H1 (cell line): ENCODE measurements at regions not wholly inside any gene's neighbourhood (a gene's known extent, or its start where the extent isn't known, plus 50 kb on each side); places are given as distances from the start of the nearest gene placed in this dataset.

Experiments
- CTCF ChIA-PET: fragments of 300-600 bp; sonication (Branson Sonifier 250); formaldehyde crosslinking; loops from one replicate; lab custom pipeline; 2021; ENCODE audit not compliant: partially characterized antibody; lab: Charles Lee
- POLR2A ChIA-PET: fragments of 300-600 bp; sonication (Branson Sonifier 250); formaldehyde crosslinking; loops from one replicate; lab custom pipeline; 2021; ENCODE audit warnings: inconsistent platforms; ENCODE audit not compliant: partially characterized antibody; lab: Charles Lee
- DNase-seq, 2 experiments: peaks; one replicate each; pipeline versions ENCODE4 v3.0.0 to v3.0.0-alpha.2; 2010 to 2022; ENCODE audit warnings: low spot score in 2 of 2, low read depth in 1 of 2, mixed read lengths in 1 of 2
- FAIRE-seq: peaks from 2 replicates; lab custom pipeline; 2011; peaks lifted over from hg19 to GRCh38; lab: Jason Lieb, UNC
- H2AFZ ChIP-seq: 2 replicates; pipeline ENCODE4 v1.8.1; 2012; ENCODE audit warnings: low read length, inconsistent platforms
- H2AK5ac ChIP-seq: 2 replicates; pipeline ENCODE4 v1.6.1; 2013; ENCODE audit warnings: low read depth, low read length
- H2BK120ac ChIP-seq: replicated peaks from 2 replicates; pipeline ENCODE3; 2013; ENCODE audit warnings: low read depth, low read length, inconsistent platforms
- H2BK12ac ChIP-seq: 2 replicates; pipeline ENCODE4 v1.6.1; 2013; ENCODE audit warnings: low read depth, low read length
- H2BK15ac ChIP-seq: 2 replicates; pipeline ENCODE4 v1.6.1; 2013; ENCODE audit warnings: low read length
- H2BK20ac ChIP-seq: 2 replicates; pipeline ENCODE4 v1.6.1; 2013; ENCODE audit warnings: low read length
- H2BK5ac ChIP-seq: 2 replicates; pipeline ENCODE4 v1.6.1; 2013; ENCODE audit warnings: low read depth, low read length
- H3K14ac ChIP-seq: 2 replicates; pipeline ENCODE4 v1.6.1; 2013; ENCODE audit warnings: inconsistent platforms; ENCODE audit not compliant: insufficient read length
- H3K18ac ChIP-seq: 2 replicates; pipeline ENCODE4 v1.6.1; 2013; ENCODE audit warnings: low read length; ENCODE audit errors: extremely low read depth
- H3K23ac ChIP-seq: 2 replicates; pipeline ENCODE4 v1.6.1; 2013; ENCODE audit warnings: inconsistent platforms; ENCODE audit not compliant: insufficient read length
- H3K23me2 ChIP-seq: 2 replicates; pipeline ENCODE4 v1.6.1; 2013; ENCODE audit warnings: low read depth, low read length
- H3K27ac ChIP-seq: 2 replicates; pipeline ENCODE4 v1.6.1; 2011; ENCODE audit warnings: low read depth, low read length, inconsistent platforms
- H3K27me3 ChIP-seq, 4 experiments: replicated peaks in 1 of 4; 1 replicate in 1 of 4; 2 replicates in 3 of 4; pipeline versions ENCODE4 v1.6.1 to v1.8.1; 2011 to 2013; ENCODE audit warnings: low read length in 3 of 4, mild to moderate bottlenecking in 3 of 4, inconsistent platforms in 2 of 4, mixed read lengths in 2 of 4, moderate library complexity in 1 of 4; ENCODE audit not compliant: control insufficient read depth in 3 of 4, insufficient read depth in 3 of 4; ENCODE audit errors: extremely low read depth in 1 of 4
- H3K36me3 ChIP-seq, 4 experiments: 2 replicates each; pipeline versions ENCODE4 v1.6.1 to v1.8.1; 2011 to 2013; ENCODE audit warnings: mild to moderate bottlenecking in 4 of 4, low read length in 3 of 4, moderate library complexity in 2 of 4, control low read depth in 1 of 4, inconsistent platforms in 1 of 4; ENCODE audit not compliant: insufficient read depth in 4 of 4, control insufficient read depth in 2 of 4
- H3K4ac ChIP-seq: replicated peaks from 2 replicates; pipeline ENCODE3; 2013; ENCODE audit warnings: low read length, low read depth, mixed read lengths, inconsistent platforms; ENCODE audit not compliant: insufficient read length
- H3K4me1 ChIP-seq, 4 experiments: replicated peaks in 1 of 4; 1 replicate in 1 of 4; 2 replicates in 3 of 4; pipeline versions ENCODE4 v1.6.1 to v1.8.1; 2011 to 2013; ENCODE audit warnings: low read length in 3 of 4, inconsistent platforms in 2 of 4, mixed read lengths in 1 of 4; ENCODE audit not compliant: insufficient read depth in 4 of 4, control insufficient read depth in 3 of 4
- H3K4me2 ChIP-seq, 2 experiments: 2 replicates each; pipeline versions ENCODE4 v1.6.1 to v1.8.1; 2011 to 2013; ENCODE audit warnings: low read depth in 2 of 2, low read length in 2 of 2, control low read depth in 1 of 2, inconsistent platforms in 1 of 2, mild to moderate bottlenecking in 1 of 2; ENCODE audit not compliant: insufficient read depth in 1 of 2
- H3K4me3 ChIP-seq, 4 experiments: fragments of 200-600, 300-600 bp in 1 of 4; sonication (generic), shearing (Covaris generic), sonication (Bioruptor Twin) in 1 of 4; 2 replicates each; pipeline versions ENCODE4 v1.5.1 to v1.8.1; 2011 to 2016; ENCODE audit warnings: low read length in 4 of 4, low read depth in 3 of 4, control low read depth in 2 of 4, inconsistent platforms in 2 of 4, mild to moderate bottlenecking in 2 of 4, mixed read lengths in 1 of 4, moderate library complexity in 1 of 4; ENCODE audit not compliant: insufficient read depth in 2 of 4; ENCODE audit errors: extremely low read depth in 1 of 4
- H3K56ac ChIP-seq: replicated peaks from 2 replicates; pipeline ENCODE3; 2013; ENCODE audit warnings: low read depth, mild to moderate bottlenecking, mixed read lengths, low read length, inconsistent platforms; ENCODE audit not compliant: insufficient read length
- H3K79me1 ChIP-seq: 2 replicates; pipeline ENCODE4 v1.6.1; 2013; ENCODE audit warnings: low read depth, low read length, control low read depth
- H3K79me2 ChIP-seq, 2 experiments: 2 replicates each; pipeline versions ENCODE4 v1.6.1 to v1.8.1; 2012 to 2013; ENCODE audit warnings: low read length in 2 of 2, mild to moderate bottlenecking in 2 of 2, inconsistent platforms in 1 of 2; ENCODE audit not compliant: insufficient read depth in 2 of 2, control insufficient read depth in 1 of 2
- H3K9ac ChIP-seq, 4 experiments: replicated peaks in 1 of 4; 1 replicate in 1 of 4; 2 replicates in 3 of 4; pipeline versions ENCODE4 v1.6.1 to v1.8.1; 2011 to 2013; ENCODE audit warnings: low read depth in 3 of 4, low read length in 3 of 4, control low read depth in 2 of 4, mild to moderate bottlenecking in 2 of 4, moderate library complexity in 2 of 4, inconsistent platforms in 1 of 4; ENCODE audit errors: extremely low read depth in 1 of 4
- H3K9me3 ChIP-seq, 2 experiments: 2 replicates each; pipeline versions ENCODE4 v1.6.1 to v1.8.1; 2012 to 2013; ENCODE audit warnings: mild to moderate bottlenecking in 2 of 2, moderate library complexity in 2 of 2, control low read depth in 1 of 2, inconsistent platforms in 1 of 2, low read depth in 1 of 2, low read length in 1 of 2, mixed read lengths in 1 of 2; ENCODE audit not compliant: insufficient read depth in 2 of 2
- H4K20me1 ChIP-seq, 2 experiments: replicated peaks in 1 of 2; 2 replicates each; pipeline versions ENCODE3 to v1.8.1; 2011 to 2013; ENCODE audit warnings: inconsistent platforms in 2 of 2, low read length in 2 of 2, mild to moderate bottlenecking in 1 of 2; ENCODE audit not compliant: insufficient read depth in 2 of 2, control insufficient read depth in 1 of 2
- H4K5ac ChIP-seq: 2 replicates; pipeline ENCODE4 v1.6.1; 2013; ENCODE audit warnings: low read length, low read depth, mixed read lengths, inconsistent platforms; ENCODE audit not compliant: insufficient read length
- H4K8ac ChIP-seq: 2 replicates; pipeline ENCODE4 v1.8.0; 2013; ENCODE audit warnings: mild to moderate bottlenecking, moderate library complexity, low read length, inconsistent platforms; ENCODE audit not compliant: insufficient read depth; ENCODE audit errors: extremely low read depth
- H4K91ac ChIP-seq: replicated peaks from 2 replicates; pipeline ENCODE3; 2013; ENCODE audit warnings: low read length, mixed read lengths, inconsistent platforms; ENCODE audit not compliant: insufficient read length
- HDAC2 ChIP-seq, 2 experiments: fragments of 300-600 bp in 1 of 2; sonication (generic) in 1 of 2; IDR thresholded peaks; 2 replicates each; pipeline ENCODE4 v1.6.1; 2011 to 2012; ENCODE audit warnings: low read depth in 2 of 2, low read length in 2 of 2, mild to moderate bottlenecking in 2 of 2, moderate library complexity in 2 of 2, borderline replicate concordance in 1 of 2, inconsistent platforms in 1 of 2
- NRF1 ChIP-seq: IDR thresholded peaks from 2 replicates; pipeline ENCODE4 v1.6.1; 2011; ENCODE audit warnings: mild to moderate bottlenecking, low read depth, low read length, improper control_type of control experiment
- RNF2 ChIP-seq: fragments of 200-900, 300-1000 bp; sonication (generic); IDR thresholded peaks from 2 replicates; pipeline ENCODE4 v1.7.1; 2016; ENCODE audit warnings: borderline replicate concordance, low read depth, mild to moderate bottlenecking, antibody characterized with exemption, low read length; ENCODE audit not compliant: poor library complexity, severe bottlenecking; ENCODE audit errors: missing control alignments
- SUZ12 ChIP-seq: fragments of 200-600 bp; sonication (generic); IDR thresholded peaks from 2 replicates; pipeline ENCODE4 v1.6.1; 2012; ENCODE audit warnings: mild to moderate bottlenecking, inconsistent platforms, low read length, moderate library complexity, mixed read lengths
- WGBS, 2 experiments: shearing (Covaris generic) in 1 of 2; methylation state at CpG; one replicate each; pipeline versions ENCODE4 v1.1.6 to v1.1.7; 2013 to 2015; ENCODE audit warnings: low lambda C conversion rate in 2 of 2, mixed read lengths in 2 of 2, inconsistent platforms in 1 of 2, low coverage in 1 of 2, missing lambda C conversion rate in 1 of 2; ENCODE audit not compliant: insufficient replicate concordance in 2 of 2, insufficient coverage in 1 of 2, insufficient read length in 1 of 2; ENCODE audit errors: extremely low coverage in 1 of 2, missing lambda C conversion rate in 1 of 2; 5-methylcytosine and 5-hydroxymethylcytosine counted together

GRCh38 chr7:17669204-17669603 is 271.1 kb downstream of the SNX13 start:
- ChIA-PET POLR2A (no interaction called here), CTCF (interaction anchor here (0.6 to 5.5 kb wide), 6 partner anchors 11 to 809 kb away, joined by 3 to 23 read pairs (median 4); no protein-coding TSS in a partner anchor)
- H3K4me1 ChIP-seq: no peaks in the 10 kb centered on the region
- H2BK15ac ChIP-seq: no peak overlapping the region
- no peaks in the 10 kb centered on the region for H3K9me3 ChIP-seq
- H3K27ac ChIP-seq: no peak overlapping the region
- H2BK12ac ChIP-seq: no peak overlapping the region
- no peak overlapping the region for H2AK5ac ChIP-seq
- H2BK120ac ChIP-seq: no peak overlapping the region
- no peak overlapping the region for H3K14ac ChIP-seq
- no peak for FAIRE-seq
- H4K20me1 ChIP-seq: no peaks in the 10 kb centered on the region
- DNase-seq: no peak
- no peak overlapping the region for H3K18ac ChIP-seq
- H3K36me3 ChIP-seq: no peaks in the 10 kb centered on the region
- no peak overlapping the region for H4K8ac ChIP-seq
- no peaks in the 10 kb centered on the region for H3K79me2 ChIP-seq
- H2BK20ac ChIP-seq: no peak overlapping the region
- no peaks in the 10 kb centered on the region for H3K27me3 ChIP-seq
- H2BK5ac ChIP-seq: no peak overlapping the region
- H3K23ac ChIP-seq: no peak overlapping the region
- H3K4ac ChIP-seq: no peak overlapping the region
- H3K79me1 ChIP-seq: no peaks in the 10 kb centered on the region
- 87% methylated on average over 4 of the region's 4 CpGs; no CpG with 5 or more reads in 1 of the 2 experiments for WGBS, 2 experiments
- H2AFZ ChIP-seq: peak overlapping the region; percentile 76; the same call in 1 of the 2 replicates
- H3K4me2 ChIP-seq: no peak overlapping the region
- no peak overlapping the region for H4K91ac ChIP-seq
- no peak overlapping the region for H3K4me3 ChIP-seq
- no peak overlapping the region for H3K56ac ChIP-seq
- no peak overlapping the region for H3K9ac ChIP-seq
- no peaks in the 10 kb centered on the region for H3K23me2 ChIP-seq
- H4K5ac ChIP-seq: no peak overlapping the region
- TF ChIP-seq SUZ12 (no peak), HDAC2 (IDR thresholded peaks at IDR 0.05; ENCODE audit: borderline replicate concordance in 1 of 2, low read depth in 2 of 2, low read length in 2 of 2) (no peak), NRF1 (no peak), RNF2 (no peak)
